ENCODE measurements at regions not wholly inside any gene's neighbourhood (a gene's known extent, or its start where the extent isn't known, plus 50 kb on each side); places are given as distances from the start of the nearest gene placed in this dataset.

- DNase-seq (no peak), ATAC-seq (ENCODE audit: low FRiP score in 2 of 2) (no peak)
- Histone ChIP-seq H3K27ac (no peak overlapping the region), H3K27me3 (no peaks in the 10 kb centered on the region), H3K4me3 (no peak overlapping the region), H3K9me3 (no peaks in the 10 kb centered on the region), H3K4me1 (no peaks in the 10 kb centered on the region), H3K36me3 (no peaks in the 10 kb centered on the region)
- 92 to 96% methylated on average over 2 of the region's 2 CpGs for WGBS, 2 donors
- TF ChIP-seq EP300 (IDR thresholded peaks at IDR 0.05) (no peak), CTCF (IDR thresholded peaks at IDR 0.05) (no peak), POLR2AphosphoS5 (IDR thresholded peaks at IDR 0.05) (no peak)
These were observed 247.8 kb upstream of the NR4A3 start for GRCh38 chr9:99573886-99574285.

- Histone ChIP-seq H3K27ac (no peak overlapping the region), H3K4me3 (no peak overlapping the region), H3K9me3 (no peaks in the 10 kb centered on the region), H3K36me3 (no peaks in the 10 kb centered on the region), H3K4me1 (no peaks in the 10 kb centered on the region), H3K27me3 (no peaks in the 10 kb centered on the region)
- DNase-seq (no peak), ATAC-seq (ENCODE audit: low FRiP score in 2 of 2) (no peak)
- WGBS, 2 donors = 69 to 85% methylated on average over 2 to 4 of the region's 4 CpGs
- TF ChIP-seq EP300 (IDR thresholded peaks at IDR 0.05) (no peak), POLR2AphosphoS5 (IDR thresholded peaks at IDR 0.05) (no peak), CTCF (IDR thresholded peaks at IDR 0.05) (no peak), POLR2A (IDR thresholded peaks at IDR 0.05) (no peak)
These were observed 245.7 kb upstream of the NR4A3 start for GRCh38 chr9:99576002-99576401.

GRCh38 chr9:99576876-99577275, 244.8 kb upstream of the NR4A3 start:
- no peak for DNase-seq
- 87 to 89% methylated on average over 3 of the region's 3 CpGs for WGBS, 2 donors
- Histone ChIP-seq H3K36me3 (no peaks in the 10 kb centered on the region), H3K27ac (no peak overlapping the region), H3K4me3 (no peak overlapping the region), H3K4me1 (no peaks in the 10 kb centered on the region), H3K9me3 (no peaks in the 10 kb centered on the region), H3K27me3 (no peaks in the 10 kb centered on the region)
- no peak for ATAC-seq (ENCODE audit: low FRiP score in 2 of 2)
- TF ChIP-seq CTCF (IDR thresholded peaks at IDR 0.05) = no peak
- TF ChIP-seq POLR2AphosphoS5 (IDR thresholded peaks at IDR 0.05) = no peak
- TF ChIP-seq POLR2A (IDR thresholded peaks at IDR 0.05) = no peak
- no peak for TF ChIP-seq EP300 (IDR thresholded peaks at IDR 0.05)

GRCh38 chr9:99577351-99577750, 244.3 kb upstream of the NR4A3 start:
- TF ChIP-seq POLR2AphosphoS5 (IDR thresholded peaks at IDR 0.05) = no peak
- no peak for TF ChIP-seq POLR2A (IDR thresholded peaks at IDR 0.05)
- TF ChIP-seq EP300 (IDR thresholded peaks at IDR 0.05) = no peak
- TF ChIP-seq CTCF (IDR thresholded peaks at IDR 0.05) = no peak
- Histone ChIP-seq H3K27ac (no peak overlapping the region), H3K9me3 (no peaks in the 10 kb centered on the region), H3K27me3 (no peaks in the 10 kb centered on the region), H3K4me3 (no peak overlapping the region), H3K36me3 (no peaks in the 10 kb centered on the region), H3K4me1 (no peaks in the 10 kb centered on the region)
- ATAC-seq (ENCODE audit: low FRiP score in 2 of 2) = no peak
- DNase-seq = no peak
- 92% methylated on average over 2 of the region's 2 CpGs for WGBS, 2 donors

- 97% methylated on average over 1 of the region's 1 CpG for WGBS, 2 donors
- H3K36me3 ChIP-seq = no peaks in the 10 kb centered on the region
- TF ChIP-seq EP300 (IDR thresholded peaks at IDR 0.05) = no peak
- no peak overlapping the region for H3K27ac ChIP-seq
- H3K9me3 ChIP-seq = no peaks in the 10 kb centered on the region
- no peaks in the 10 kb centered on the region for H3K27me3 ChIP-seq
- ATAC-seq (ENCODE audit: low FRiP score in 2 of 2) (no peak), DNase-seq (no peak)
- no peaks in the 10 kb centered on the region for H3K4me1 ChIP-seq
- H3K4me3 ChIP-seq = no peak overlapping the region
These were observed 243.0 kb upstream of the NR4A3 start for GRCh38 chr9:99578666-99579065.

Measured in upper lobe of left lung (tissue), 6 donors.